ENCODE measurements at regions not wholly inside any gene's neighbourhood (a gene's known extent, or its start where the extent isn't known, plus 50 kb on each side); places are given as distances from the start of the nearest gene placed in this dataset.
A peak's percentile ranks its signal among the peaks of the same experiment; 100 is the strongest.

GRCh38 chr11:110990311-110990710, 255.2 kb upstream of the POU2AF2 start:
- peak overlapping the region in 1 of 3 donors; percentile 11 for H3K27ac ChIP-seq
- intact Hi-C loops (cut with DNase I), result no loop called here
- ATAC-seq, result no peak
- TF ChIP-seq POLR2A (IDR thresholded peaks at IDR 0.05) (no peak), CTCF (IDR thresholded peaks at IDR 0.05) (no peak)
- peaks cover 0 to 6% (median 2%) of the 10 kb centered on the region in 4 donors for H3K4me1 ChIP-seq
- no peak for DNase-seq
- H3K36me3 ChIP-seq, result no peaks in the 10 kb centered on the region
- WGBS (ENCODE audit: insufficient coverage, low coverage, low lambda C conversion rate, missing lambda C conversion rate), result 90% methylated on average over 2 of the region's 3 CpGs
- no peak overlapping the region for H3K4me3 ChIP-seq
- H3K27me3 ChIP-seq, result no peaks in the 10 kb centered on the region
- H3K9me3 ChIP-seq, result no peaks in the 10 kb centered on the region

GRCh38 chr11:110989428-110990133, 255.9 kb upstream of the POU2AF2 start:
- peak in 1 of 3 donors; percentile 73 for DNase-seq
- Histone ChIP-seq H3K9me3 (no peaks in the 10 kb centered on the region), H3K36me3 (no peaks in the 10 kb centered on the region), H3K27ac (peak overlapping the region in 1 of 3 donors; percentile 11), H3K4me3 (no peak overlapping the region), H3K27me3 (no peaks in the 10 kb centered on the region), H3K4me1 (peaks cover 0 to 6% (median 2%) of the 10 kb centered on the region in 4 donors)
- intact Hi-C loops (cut with DNase I), result no loop called here
- ATAC-seq, result peak; percentile 91 to 97 (median 96)
- TF ChIP-seq POLR2A (IDR thresholded peaks at IDR 0.05) (no peak), CTCF (IDR thresholded peaks at IDR 0.05) (no peak)

GRCh38 chr11:110988671-110989070, 256.9 kb upstream of the POU2AF2 start:
- intact Hi-C loops (cut with DNase I), result no loop called here
- Histone ChIP-seq H3K27ac (no peak overlapping the region), H3K27me3 (no peaks in the 10 kb centered on the region), H3K4me3 (no peak overlapping the region), H3K4me1 (peaks cover 0 to 6% (median 2%) of the 10 kb centered on the region in 4 donors), H3K36me3 (no peaks in the 10 kb centered on the region), H3K9me3 (no peaks in the 10 kb centered on the region)
- no peak for TF ChIP-seq POLR2A (IDR thresholded peaks at IDR 0.05)
- DNase-seq, result no peak
- ATAC-seq, result no peak
- 76% methylated on average over 3 of the region's 3 CpGs for WGBS (ENCODE audit: insufficient coverage, low coverage, low lambda C conversion rate, missing lambda C conversion rate)

GRCh38 chr11:110986016-110986415, 259.5 kb upstream of the POU2AF2 start:
- no peaks in the 10 kb centered on the region for H3K27me3 ChIP-seq
- no peak for TF ChIP-seq CTCF (IDR thresholded peaks at IDR 0.05)
- TF ChIP-seq POLR2A (IDR thresholded peaks at IDR 0.05), result no peak
- H3K9me3 ChIP-seq, result no peaks in the 10 kb centered on the region
- 82% methylated on average over 7 of the region's 7 CpGs for WGBS (ENCODE audit: insufficient coverage, low coverage, low lambda C conversion rate, missing lambda C conversion rate)
- no peaks in the 10 kb centered on the region for H3K36me3 ChIP-seq
- H3K27ac ChIP-seq, result no peak overlapping the region
- intact Hi-C loops (cut with DNase I), result no loop called here
- peaks cover 0 to 6% (median 2%) of the 10 kb centered on the region in 4 donors for H3K4me1 ChIP-seq
- DNase-seq (no peak), ATAC-seq (no peak)
- no peak overlapping the region for H3K4me3 ChIP-seq

GRCh38 chr11:110985547-110985946, 260.0 kb upstream of the POU2AF2 start:
- no peak for ATAC-seq
- intact Hi-C loops (cut with DNase I), result no loop called here
- DNase-seq, result no peak

More at GRCh38 chr11:110985547-110985946, 260.0 kb upstream of the POU2AF2 start:
- no peaks in the 10 kb centered on the region for H3K27me3 ChIP-seq
- H3K9me3 ChIP-seq, result no peaks in the 10 kb centered on the region
- peaks cover 0 to 6% (median 2%) of the 10 kb centered on the region in 4 donors for H3K4me1 ChIP-seq
- TF ChIP-seq POLR2A (IDR thresholded peaks at IDR 0.05), result no peak
- no peak for TF ChIP-seq CTCF (IDR thresholded peaks at IDR 0.05)
- H3K36me3 ChIP-seq, result no peaks in the 10 kb centered on the region
- no peak overlapping the region for H3K4me3 ChIP-seq
- H3K27ac ChIP-seq, result no peak overlapping the region
